NCI-H82 (cell line): ENCODE measurements at regions not wholly inside any gene's neighbourhood (a gene's known extent, or its start where the extent isn't known, plus 50 kb on each side); places are given as distances from the start of the nearest gene placed in this dataset.
"Not testable (repeated sequence)": the region's sequence is repeated elsewhere in the genome, so short reads cannot be mapped to it uniquely, and the experiment has no call there.

Experiments
- DNase-seq: peaks from one replicate; lab custom pipeline; 2025; lab: John Stamatoyannopoulos, UW

DNA sequence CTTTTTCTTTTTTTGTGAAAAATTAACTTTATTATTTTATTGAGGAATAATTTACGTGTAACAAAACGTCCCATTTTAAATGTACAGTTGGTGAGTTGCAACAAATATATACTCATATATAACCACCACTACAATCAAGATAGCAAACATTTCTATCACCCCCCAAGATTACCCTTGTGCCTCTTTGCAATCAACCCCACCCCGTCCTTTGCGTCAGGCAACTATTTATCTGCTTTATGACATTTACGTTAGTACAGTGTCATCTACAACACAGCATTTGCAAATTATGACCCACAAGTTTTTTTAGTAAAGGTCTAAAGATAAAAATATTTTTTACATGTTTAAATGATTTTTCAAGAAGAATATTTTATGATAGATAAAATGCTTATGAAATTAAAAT, 485.6 kb upstream of the SOX9 start:
- DNase-seq = no peak

DNA sequence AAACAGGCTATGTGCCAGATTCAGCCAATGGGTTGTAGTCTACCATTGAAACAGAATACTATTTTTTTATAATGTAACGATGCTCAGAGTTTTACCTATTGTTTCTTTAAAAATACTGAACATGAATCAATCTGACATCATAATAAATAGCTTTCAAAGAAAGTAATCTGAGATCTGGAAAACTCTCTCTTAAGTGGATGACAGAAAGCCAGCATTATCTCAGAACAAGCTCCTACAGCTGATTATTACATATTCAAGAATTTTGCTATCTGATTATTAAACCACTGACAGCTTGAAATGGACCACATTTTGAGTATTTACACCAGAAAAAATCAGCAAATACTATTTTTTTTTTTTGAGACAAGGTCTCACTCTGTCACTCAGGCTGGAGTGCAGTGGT, 484.2 kb upstream of the SOX9 start:
- no peak for DNase-seq

DNA sequence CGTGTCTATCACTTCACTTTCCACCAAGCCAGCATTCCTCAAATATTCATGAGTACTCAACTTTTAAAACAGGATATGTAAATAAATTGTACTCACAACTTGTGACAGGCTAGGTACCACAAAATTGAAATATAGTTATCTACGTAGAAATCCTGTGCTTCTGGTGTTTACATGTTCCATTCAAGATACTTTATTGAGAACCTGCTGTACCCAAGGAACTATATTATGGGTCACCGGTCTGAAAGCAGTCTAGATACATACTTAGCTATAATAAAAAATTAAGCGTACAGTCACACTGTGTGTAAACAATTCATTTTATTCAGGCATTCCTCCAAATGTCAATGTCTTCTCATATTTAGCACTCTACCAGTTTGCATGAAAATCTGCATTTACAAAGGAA, 482.2 kb upstream of the SOX9 start:
- DNase-seq = no peak

DNA sequence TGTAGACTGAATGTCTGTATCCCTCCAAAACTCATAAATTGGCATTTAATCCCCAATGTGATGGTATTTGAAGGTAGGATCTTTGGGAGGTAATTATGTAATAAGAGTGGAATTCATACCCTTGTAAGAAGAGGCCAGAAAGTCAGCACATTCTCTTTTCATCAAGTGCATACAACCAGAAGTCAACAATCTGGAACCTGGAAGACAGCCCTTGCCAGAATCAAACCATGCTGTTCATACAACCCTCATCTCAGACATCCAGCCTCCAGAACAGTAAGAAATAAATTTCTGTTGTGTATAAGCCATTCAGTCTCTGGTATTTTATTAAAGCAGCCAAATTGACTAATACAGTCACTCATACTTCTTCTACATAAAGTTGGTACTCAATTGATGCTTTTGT, 481.0 kb upstream of the SOX9 start:
- DNase-seq = no peak

DNA sequence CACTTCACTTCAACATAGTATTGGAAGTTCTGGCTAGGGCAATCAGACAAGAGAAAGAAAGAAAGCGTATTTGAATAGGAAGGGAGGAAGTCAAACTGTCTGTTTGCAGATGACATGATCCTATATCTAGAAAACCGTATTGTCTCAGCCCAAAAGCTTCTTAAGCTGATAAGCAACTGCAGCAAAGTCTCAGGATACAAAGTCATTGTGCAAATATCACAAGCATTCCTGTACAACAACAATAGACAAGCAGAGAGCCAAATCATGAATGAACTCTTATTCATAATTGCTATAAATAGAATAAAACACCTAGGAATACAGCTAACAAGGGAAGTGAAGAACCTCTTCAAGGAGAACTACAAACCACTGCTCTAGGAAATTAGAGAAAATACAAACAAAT, 473.9 kb upstream of the SOX9 start:
- not testable (repeated sequence) for DNase-seq

DNA sequence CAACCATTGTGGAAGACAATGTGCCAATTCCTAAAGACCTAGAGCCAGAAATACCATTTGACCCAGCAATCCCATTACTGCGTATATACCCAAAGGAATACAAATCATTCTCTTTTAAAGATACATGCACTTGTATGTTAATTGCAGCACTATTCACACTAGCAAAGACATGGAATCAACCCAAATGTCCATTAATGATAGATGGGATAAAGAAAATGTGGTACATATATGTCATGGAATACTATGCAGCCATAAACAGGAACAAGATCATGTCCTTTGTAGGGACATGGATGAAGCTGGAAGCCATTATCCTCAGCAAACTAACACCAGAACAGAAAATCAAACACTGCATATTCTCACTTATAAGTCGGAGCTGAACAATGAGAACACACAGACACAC, 472.5 kb upstream of the SOX9 start:
- not testable (repeated sequence) for DNase-seq

DNA sequence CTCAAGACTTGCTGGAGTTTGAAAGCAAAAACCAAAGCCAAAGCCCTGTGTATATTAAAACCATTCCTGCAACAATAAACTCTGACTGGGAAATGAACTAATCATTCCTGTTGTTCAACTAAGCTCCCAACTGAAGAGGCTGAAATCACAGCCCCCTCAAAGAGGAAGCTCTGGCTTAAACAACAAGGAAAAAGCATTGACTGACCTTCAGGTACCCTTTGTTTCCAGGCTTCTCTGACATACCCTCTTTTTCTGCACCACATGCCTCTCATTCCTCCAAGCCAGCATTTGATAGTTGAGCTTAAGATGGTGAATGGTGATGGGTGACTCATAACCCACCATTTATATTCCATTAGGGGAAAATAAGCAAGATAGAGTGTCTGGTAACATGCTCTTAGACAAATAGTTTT, 470.9 kb upstream of the SOX9 start:
- no peak for DNase-seq

DNA sequence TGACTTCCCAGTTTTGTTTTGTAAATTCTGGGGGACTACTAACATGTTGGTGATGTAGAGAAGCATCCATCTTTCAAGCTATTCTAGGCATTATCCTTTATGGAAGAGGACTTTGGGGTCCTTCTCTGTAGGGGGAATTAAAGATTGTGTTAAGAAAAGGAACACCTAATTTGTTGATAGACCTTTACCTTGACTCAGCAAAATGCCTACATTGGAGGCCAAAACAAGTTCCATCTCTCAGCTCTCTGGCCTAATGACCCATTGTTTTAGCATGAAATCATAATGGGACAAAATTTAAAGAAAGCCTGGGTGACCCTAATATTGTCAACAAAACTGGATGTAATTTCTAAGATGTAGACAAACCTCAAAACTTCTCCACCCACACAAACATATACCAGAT, 465.3 kb upstream of the SOX9 start:
- no peak for DNase-seq

DNA sequence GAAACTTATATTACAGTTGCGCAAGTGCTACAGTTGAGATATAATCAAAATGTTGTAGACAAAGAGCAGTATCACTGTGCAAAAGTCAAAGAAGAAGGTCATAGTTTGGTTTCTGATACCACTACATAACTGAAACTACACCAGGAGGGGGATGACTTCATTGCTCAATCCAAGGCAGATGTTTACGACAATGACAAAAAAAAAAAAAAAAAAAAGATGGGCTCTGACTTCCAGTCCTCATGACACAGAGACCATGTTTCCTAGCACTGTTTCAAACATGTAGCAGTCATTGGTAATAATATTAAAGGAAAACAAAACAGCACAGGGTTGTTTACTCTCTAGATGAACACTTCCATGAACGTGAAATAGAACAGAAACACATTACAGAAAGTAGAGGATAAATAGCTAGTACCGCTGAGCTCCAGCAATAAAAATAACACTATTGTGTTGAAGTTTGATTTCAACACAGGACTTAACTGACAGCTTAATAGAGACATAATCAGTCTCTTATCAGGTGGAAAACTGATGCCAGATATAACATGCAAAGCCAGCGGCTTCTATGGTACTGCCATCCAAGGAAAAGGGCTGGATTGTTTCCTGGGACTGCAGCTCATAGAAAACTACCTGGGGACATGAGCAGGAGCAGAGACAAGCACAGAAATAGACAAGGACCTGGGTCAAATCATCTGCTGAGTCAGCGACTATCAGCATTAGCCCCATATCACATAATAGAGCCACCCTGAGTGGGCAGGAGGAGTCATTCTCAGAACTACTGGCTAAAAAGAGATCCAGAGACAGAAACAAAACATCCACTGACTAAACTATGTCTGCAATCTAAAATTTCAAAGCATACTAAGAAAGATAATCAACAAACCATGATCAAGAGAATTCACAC, 463.6 kb upstream of the SOX9 start:
- DNase-seq = no peak

DNA sequence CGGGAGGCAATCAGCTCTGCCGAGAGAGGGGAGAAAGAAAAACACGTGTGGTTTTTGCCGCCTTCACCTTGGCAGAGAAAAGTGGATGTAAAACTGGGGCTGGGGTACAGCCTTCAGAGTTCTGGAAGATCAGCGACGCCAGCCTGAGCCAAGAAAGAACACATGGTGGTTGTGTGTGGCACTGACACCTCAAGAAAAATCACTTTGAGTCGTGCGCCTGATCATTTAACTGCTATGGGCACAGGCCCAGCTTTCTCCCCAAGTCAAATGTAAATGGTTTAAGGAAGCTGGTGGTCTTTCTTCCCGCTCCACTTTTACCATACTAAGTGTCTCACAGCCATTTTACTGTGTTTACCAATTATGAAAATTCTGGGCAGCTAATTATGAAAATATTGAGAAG, 461.8 kb upstream of the SOX9 start:
- DNase-seq = no peak

DNA sequence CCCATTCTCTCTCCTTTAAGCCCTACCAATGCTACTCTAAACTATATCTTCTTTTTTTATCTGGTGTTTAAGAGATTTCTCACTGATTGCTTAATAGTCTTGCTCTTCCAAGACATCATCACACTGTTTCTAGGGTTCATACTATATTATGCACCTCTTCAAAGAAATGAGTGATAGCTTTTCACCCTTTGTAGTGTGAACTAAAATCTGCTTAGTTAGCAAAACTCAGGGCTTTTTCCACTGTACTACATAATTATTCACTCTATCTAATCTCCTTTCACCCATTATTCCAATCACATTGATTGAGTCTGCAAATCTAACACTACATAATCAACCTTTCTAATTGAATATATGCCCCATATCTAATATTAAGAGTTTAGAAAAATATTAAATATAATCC, 456.0 kb upstream of the SOX9 start:
- DNase-seq = no peak

DNA sequence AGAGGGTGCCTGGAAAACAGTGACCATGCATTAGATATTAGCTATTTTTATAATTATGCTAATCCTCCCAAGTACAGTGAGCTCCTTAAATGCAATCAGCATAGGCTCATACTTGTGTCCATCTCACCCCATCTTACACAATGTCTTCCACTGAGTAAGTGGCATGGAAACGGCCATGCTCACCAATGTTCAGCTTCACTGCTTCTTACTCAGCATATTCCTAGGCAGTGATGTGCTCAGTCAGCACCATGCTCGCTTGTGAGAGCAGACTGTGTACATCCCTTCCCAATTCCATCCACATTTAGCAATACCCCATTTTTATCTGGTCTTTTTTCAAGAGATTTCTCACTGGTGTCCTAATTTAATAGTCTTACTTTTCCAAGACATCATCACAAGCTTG, 454.8 kb upstream of the SOX9 start:
- DNase-seq = no peak

DNA sequence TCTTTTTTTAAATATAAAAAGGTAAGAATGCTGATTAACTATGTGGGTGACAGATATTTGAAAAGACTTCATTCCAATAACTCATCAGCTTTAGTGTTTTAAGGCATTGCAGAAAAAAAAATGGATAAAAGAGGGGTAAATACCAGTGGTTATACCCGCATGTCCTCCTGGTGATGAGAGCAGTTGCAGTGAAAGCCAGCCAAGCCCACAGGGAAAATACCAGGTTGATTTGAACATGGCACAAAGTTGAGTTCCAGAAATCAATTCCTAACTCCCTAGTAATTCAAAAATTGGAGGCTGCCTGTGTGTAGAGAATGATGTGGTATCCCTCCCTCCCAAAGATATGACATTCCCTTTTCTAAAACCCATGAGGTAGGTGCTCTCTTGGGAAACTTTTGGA, 453.2 kb upstream of the SOX9 start:
- no peak for DNase-seq

DNA sequence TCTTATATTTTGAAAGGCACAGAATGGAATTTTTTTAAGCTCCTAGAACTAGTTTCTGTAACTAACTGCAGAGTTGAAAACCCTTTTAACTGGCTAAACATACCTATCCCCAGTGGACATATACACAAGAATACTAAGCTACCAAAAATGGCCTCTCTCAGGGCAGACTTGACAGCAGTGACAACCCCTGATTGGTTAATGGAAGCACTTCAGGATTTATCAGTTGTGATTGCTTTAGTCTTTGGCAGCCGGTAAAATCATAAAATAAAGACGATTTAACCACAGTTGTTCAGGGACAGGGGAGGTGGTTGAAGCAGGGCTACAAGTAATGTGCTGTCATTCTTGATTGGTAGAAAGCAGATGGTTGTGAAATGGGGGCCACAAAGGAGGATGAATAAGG, 452.0 kb upstream of the SOX9 start:
- DNase-seq = no peak

DNA sequence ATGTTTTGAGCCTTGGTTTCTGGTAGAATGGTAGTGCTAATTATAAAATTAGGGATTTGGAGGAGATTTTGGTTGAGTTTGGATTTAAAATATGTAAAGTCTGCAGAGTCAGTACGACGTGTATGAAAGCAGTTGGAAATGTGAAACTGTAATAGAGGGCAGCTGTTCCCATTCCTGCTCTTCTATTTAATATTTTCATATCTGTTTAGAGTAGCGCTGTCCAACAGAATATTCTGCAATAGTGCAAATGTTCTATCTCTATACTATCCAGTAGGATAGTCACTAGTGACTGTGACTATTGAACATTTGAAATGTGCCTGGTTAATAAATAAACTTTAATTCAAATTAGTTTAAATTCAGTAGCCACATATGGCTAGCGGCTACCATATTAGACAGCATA, 443.4 kb upstream of the SOX9 start:
- no peak for DNase-seq

DNA sequence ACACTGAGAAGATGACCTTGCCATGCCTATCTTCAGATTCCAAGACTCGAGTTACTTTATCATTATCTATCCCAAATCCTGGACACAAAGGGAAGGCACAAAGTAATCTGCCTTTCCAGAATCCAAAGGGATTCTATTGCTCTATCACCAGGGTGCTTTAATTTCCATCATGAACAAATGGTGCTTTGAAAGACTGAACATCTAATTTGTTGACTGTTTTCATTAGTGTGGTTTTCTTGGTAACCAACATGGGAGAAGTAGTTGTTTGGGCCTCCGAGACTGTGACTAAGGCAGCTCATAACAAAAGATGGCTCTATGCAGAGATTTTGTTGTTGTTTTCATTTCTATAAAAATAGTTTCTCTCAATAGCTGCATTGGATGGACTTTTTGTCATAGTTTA, 441.0 kb upstream of the SOX9 start:
- no peak for DNase-seq

DNA sequence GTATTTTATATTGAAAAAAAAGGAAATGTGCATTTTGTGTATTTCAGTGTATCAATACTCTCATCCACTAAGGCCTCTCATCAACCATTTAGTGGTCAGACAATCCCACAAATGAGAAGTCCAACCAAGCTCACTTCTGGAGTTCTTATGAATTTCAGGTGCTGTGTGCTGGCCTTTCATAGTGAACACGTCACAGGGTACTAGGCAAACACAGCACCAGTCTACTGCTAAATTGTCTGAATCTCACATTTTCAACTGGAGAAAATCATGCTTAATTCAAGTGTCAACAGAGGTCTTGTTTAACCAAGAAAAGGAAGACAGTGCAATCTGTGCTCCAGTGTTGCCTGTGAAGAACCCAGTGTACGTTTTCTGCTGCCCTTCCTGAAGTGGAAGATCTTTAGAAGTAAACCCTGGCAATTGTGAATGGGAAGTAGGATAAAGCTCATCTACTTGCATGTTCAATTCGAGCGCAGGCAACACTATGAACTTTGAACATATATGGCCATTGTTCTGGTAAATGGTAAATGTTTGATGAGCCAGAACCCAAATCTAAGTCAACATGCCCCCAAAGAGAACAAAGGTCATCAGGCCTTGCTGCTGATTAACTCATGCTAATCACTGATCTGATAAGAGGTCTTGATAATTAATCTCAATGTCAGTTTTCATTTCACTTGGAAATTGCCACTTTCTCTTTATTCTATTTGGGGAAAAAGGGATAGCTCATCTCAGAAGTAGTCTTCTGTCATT, 439.2 kb upstream of the SOX9 start:
- DNase-seq = no peak

DNA sequence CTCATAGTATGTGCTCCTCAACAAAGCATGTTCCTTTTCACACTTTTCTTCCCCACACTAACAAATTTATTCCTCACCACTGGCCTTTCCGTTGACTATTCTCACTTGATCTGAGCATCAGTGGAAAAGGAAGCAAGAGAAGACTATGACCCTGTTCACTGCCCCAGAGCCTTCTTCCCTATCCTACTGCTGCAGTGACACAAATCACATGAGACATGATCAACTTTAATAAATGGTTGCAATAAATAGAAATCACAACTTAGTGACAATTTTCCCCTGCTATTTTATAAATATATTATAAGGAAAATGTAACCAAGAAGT, 438.7 kb upstream of the SOX9 start:
- DNase-seq = no peak

DNA sequence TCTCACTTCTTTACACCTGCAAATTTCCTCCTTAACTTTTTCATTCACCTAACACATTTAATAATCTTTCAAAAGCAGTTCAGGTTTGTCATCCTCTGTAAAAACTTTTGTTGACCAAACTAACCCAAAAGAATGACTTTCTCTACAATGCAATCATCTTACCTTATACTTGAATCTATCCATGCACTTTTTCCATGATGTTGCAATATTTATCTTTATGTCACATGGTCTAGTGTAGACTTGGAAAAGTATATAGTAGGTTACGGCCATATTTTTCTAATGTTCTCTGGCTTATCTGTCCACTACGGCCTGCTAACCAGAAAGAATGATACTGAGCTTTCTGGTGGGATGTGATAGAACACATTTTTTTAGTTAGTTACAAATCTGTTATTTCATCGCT, 431.0 kb upstream of the SOX9 start:
- no peak for DNase-seq

DNA sequence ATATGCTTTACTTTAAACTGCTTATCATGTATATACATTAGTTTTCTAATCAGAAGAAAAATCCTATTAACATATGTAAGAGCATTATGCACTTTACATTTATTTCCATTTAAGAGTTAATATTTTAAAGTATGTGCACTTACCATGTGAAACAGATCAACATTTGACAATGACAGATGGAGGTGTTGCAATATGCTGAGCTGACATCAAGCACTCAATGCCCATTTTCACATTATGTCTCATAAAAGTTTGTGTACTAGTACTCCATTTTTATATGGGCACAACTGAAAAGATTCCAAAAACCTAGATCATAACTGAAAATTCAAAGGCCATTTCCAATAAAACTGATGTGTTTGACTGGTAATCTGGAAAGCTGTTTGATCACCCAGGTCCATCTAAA, 420.9 kb upstream of the SOX9 start:
- DNase-seq = no peak

DNA sequence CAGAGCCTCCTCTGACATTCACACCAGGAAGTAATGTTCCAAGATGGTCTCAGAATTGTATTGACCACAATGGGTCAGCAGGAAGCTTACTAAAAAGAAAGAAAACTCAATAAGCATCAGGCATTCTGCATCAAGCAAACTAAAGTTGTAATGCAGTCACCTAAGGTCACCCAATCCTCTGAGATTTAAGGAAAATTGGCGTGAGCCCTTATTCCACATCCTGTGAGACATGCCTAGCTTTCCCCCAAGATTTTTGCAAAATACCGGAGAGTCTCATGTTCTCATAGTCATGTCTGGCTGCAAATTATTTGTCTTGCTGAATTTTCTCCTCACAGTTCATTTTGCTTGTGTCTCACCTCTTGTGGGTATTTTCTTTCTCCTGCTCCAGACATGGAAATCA, 417.1 kb upstream of the SOX9 start:
- no peak for DNase-seq

DNA sequence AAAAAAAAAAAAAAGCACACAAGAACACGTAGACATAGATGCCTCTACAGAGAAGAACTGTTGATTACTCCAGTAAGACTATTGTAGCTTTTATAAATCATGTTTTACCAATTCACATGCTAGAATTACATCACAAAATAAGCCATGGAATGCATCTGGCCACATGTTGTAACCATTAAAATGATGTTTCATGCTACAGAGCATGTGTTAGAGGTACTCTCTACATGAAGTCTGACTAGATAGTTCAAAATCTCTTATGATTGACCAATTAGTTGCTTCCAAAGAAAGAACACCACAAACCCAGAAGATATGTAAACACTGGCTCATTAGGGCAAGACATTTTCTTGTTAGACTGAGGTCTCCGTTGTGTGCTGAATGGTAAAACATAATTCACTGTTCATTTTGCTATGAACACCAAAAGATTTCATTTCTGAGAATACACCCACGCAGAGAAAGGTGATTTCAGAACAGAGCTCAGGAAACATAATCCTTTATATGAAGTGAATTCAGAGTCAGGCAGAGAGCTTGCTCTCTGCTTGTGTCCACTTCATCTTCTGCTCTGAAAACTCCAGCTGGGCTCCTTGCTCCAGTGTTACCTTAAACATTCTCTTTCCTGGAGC, 411.4 kb upstream of the SOX9 start:
- no peak for DNase-seq

DNA sequence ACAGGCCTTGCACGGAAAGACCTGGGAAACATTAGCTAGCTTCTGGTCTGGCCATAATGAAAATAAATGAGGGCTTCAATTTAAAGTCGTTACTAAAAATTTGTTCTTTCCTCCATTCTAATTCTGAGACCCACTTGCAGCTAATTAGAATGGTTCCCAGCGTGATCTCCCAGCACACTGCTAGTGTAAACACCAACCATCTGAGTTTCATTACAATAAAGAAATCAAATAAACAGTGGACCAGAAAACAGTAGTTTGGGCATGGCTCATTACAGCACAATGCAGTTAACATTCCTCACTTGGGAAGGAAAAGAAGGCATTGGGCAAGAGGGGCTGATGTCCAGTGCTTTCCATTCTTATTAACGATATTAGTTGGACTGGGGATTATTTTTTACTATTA, 410.9 kb upstream of the SOX9 start:
- no peak for DNase-seq
